Dedifferentiated amniotic fluid mesenchymal stem cell (primary cell): ENCODE measurements at regions not wholly inside any gene's neighbourhood (a gene's known extent, or its start where the extent isn't known, plus 50 kb on each side); places are given as distances from the start of the nearest gene placed in this dataset.

Experiments used
- DNase-seq: peaks from one replicate; pipeline ENCODE4 v3.0.0-alpha.2; 2016; ENCODE audit errors: extremely low spot score

DNA sequence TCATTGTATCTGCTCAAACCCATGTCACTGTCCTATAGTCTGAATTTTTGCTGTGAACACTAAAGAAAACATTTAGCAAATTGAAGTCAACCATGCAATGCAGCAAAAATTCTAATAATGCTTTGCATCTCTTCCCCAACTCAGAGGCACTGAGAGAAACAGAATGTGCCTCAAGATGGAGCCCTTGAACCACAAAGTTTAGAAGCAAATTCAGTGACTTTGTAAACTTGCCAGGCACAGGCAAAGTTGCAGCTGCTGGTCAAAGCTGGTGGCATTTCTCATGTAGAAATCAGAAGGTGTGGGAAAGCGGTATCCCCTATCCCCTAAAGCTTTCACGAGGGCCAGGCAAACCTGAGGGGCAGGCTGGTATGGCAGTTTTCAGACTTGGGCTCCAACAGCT, 121.7 kb upstream of the DIPK2B start:
- peak; percentile 77 for DNase-seq

DNA sequence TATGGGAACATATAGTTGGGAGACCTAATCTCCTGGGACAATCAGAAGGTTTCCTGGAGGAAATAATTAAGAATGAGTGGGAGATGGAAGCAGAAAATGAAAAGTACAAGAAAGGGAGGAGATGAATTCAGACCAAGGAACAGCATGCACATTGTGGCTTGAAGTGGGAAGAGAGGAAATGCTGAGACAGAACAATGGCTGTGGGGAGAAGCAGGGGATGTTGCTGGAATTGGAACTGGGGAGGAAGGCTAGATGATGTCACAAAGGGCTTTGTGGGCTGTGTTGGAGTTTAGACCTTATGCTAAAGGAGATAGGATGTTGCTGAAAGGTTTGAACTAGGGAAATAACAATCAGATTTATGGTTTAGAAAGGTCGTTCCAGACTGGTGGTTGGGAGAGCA, 119.5 kb upstream of the DIPK2B start:
- no peak for DNase-seq

DNA sequence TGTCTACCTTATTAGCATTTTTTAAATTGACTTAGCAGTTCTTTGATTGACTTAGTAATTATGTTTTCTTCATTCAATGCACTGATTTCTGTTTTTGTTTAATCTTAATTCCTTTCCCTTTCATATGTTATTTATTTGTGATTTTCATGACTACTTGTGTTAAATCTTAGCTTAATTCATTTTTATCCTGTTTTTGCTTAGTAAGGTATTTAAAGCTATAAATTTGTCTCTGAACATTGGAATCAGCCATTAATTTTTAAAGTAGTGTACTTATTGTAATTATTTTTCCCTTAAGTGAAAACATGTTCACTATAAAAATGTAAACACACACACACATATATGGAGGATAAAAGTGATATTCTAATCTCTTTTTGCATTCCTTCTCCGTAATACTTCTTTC, 109.1 kb upstream of the DIPK2B start:
- no peak for DNase-seq

DNA sequence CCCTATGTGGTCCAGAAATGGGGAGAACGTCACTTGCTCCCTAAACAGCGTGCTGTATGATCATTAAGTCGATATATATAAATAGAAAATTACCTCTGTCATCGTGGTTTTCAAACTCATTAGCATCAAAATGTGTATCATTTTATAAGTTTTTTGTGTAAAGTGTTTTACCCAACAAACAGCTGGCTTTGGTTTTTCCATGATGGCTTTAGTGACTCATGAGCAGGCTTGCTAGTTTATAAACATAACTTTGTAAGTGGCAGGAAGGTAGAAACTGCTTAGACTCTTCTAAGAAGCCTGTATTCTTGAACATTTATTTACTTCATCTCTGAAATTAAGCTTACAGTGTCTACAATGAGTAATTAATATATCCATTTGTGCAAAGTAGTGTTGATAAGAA, 108.4 kb upstream of the DIPK2B start:
- no peak for DNase-seq

DNA sequence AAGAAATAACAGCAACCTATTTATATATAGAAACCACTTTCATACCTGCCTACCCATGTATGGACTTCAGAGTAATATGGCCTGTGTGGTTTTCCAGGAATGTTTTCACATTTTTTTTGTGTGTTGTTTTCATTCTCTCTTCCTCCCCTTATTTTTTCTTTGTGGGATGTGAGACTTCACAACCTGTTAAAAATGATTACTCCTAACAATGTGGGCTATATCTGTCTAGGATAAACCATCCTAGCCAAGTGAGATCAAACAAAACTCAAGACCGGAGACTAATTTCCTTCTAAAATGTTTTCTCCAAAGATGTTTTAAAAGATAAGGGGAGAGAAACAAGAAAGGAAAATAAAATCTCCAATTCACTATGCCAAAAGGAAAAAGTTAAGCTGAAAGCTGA, 106.1 kb upstream of the DIPK2B start:
- DNase-seq: no peak

DNA sequence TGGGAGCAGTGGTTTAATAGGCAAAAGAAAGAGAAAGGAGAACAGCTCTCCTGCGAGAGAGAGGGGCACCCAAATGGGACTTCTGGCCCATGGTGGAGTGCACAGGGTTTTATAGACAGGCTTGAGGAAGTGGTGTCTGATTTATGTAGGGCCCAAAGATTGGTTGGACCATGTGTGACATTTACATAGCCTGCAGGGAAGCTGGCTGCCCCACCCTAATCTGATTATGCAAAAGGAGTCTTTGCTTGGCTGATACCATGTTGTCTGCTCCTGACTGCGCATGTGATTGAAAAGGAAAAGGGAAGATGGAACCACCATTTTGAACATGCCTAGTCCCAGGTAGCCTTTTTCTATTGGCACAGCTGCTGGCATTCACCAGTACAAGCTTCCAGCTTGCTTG, 100.0 kb upstream of the DIPK2B start:
- no peak for DNase-seq

DNA sequence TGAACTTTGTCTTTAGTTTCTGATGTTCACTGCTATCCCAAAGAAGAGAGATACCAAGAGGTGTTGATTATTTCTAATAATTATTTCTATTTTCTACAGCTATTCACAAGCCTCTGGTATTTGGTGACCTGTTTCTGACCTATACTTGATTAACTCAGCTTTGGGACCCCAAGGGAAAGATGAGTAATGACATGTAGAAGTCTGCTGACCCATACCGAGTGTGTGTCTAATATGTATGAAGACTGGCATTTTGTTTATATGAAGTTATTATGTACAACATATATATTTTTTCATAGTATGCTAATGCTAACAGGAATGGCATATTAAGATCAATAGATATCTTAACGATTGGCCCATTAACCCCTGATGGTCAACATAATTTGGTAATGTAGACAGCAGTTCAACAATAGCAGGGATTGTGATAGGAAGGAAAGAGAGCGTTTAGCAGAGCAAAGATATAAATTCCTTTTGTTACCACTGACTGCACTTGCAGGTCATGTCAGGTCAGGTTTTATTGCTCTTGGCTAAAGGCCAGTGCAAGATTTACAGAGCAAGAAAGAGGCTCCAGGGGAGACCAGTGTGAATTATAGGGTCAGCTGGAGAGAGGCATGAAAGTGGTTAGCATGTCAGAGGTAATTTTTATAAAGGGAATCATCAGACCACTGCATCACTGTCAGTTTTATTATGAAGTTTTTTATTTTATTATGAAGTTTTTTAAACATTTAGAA, 94.7 kb upstream of the DIPK2B start:
- no peak for DNase-seq

DNA sequence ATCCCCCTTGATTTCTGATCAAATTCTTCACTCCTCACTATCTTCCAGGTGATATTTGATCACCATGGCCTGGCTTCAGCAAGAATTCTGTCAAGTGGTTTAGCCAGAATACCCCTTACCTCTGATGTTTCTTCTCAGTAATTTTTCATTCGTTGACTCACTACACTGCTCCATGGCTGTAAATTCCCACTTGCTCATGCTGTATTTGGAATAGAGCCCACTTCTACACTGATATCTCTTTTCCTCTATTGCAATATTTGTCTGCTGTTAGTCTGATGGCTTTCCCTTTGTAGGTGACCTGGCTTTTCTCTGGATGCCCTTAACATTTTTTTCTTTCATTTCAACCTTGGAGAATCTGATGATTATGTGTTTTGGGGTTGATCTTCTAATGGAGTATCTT, 73.9 kb upstream of the DIPK2B start:
- DNase-seq: no peak

DNA sequence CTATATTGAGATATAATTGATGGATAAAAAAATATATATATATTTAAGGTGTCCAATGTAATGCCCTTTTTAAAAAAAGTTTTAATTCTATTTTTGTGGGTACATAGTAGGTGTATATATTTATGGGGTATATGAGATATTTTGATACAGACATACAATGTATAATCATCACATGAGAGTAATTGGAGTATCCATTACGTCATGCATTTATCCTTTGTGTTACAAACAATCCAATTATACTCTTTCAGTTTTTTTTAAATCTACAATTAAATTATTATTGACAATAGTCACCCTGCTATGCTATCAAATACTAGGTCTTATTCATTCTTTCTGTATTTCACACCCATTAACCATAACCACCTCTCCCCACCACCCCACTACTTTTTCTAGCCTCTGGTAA, 66.3 kb upstream of the DIPK2B start:
- no peak for DNase-seq

DNA sequence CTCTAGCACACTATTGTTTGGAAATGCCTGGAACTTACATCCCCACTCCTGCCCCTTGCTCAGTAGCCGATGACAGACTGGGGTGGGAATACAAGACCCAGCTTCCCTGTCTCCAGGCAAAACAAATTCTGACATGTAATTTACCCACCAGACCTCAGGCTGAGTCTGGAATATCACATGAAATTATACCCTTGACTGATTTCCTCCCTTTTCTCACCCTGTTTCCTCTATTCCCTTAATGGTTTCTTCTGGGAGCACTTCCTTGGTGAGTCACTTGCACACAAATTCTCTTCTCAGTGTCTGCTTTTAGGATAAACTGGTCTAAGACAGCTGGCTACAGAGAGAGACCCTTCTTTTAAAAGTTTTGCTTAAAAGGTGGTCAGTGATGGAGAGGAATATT, 65.8 kb upstream of the DIPK2B start:
- DNase-seq: no peak

DNA sequence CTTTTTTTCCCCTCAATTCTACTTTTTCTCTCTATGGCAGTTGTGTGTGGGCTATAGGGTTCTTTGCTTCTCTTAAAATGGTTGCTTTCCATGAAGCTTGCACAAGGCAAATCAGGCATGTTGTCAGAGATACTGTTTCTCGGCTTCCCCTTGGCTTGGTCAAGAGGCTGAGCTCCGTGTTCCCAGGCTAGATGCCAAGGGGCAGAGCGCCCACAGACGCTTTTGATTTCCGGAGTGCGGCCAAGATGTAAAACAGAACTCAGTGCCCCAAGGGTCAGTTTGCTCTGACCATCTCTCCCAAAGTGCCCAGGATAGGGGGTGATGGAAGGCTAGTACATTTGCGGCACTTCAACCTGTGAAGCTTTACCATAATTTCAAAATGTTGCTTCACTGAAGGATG, 64.2 kb upstream of the DIPK2B start:
- no peak for DNase-seq

DNA sequence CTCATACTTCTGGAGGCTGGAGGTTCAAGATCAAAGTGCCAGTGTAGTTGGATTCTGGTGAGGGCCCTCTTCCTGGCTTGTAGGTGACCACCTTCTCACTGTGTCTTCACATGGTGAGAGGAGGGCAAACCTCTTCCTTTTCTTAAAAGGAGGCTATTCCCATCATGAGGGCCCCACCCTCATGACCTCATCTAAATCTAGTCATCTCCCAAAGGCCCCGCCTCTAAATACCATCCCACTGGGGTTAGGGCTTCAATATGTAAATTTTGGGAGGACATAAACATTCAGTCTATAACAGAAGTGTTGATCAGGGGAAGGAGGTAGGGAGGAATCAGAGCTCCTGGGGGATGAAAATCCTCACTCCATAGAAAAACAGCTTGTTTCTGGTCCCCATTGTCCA, 60.8 kb upstream of the DIPK2B start:
- no peak for DNase-seq

DNA sequence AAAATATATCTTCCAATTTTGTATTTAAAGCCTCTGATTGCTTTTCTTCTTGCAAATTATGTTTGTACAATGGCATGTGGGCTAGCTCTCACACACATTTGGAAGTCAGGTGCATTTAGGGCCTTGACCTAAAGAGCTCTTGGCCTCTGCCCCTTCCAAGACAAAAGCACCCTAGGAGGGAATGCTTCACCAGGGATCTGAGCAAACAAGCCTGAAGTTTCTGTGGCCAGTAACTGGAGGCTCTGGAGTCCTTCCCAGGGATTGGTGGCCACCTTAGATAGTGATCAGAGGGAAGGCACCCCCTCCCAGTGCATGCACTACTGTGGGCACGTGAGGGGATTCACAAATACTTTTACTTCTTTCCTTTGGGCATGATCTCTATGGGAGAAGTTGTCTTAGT, 60.3 kb upstream of the DIPK2B start:
- DNase-seq: no peak

DNA sequence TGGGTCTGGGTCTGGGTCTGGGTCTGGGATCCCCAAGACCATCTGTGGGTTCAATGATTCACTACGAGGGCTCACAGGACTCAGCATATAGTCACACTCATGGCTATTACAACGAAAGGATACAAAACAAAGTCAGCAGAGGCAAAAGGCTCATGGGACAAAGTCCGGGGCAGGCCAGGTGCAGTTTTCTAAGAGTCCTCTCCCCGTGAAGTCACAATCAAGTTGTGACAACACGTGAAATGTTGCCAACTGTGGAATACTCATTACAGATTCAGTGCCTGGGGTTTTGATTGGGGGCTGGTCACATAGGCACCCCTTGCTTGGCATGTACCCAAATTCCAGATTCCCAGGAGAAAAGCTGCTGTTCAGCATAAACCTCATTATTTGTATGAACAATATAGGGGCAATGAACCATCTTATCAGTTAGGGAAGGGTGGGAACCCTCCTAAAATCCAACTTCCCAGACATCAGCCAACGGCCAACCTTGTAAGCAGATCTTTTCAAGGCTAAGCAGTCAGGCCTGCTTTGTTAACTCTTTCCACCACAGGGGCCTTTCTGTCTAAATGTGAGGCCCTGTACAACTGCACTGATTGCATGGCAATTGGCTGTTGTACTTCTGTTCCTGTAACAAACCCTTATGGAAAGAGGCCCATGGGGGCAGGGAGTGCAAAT, 58.2 kb upstream of the DIPK2B start:
- no peak for DNase-seq
